ENCODE measurements at regions not wholly inside any gene's neighbourhood (a gene's known extent, or its start where the extent isn't known, plus 50 kb on each side); places are given as distances from the start of the nearest gene placed in this dataset.

GRCh38 chr6:159623156-159623555 is 69.9 kb downstream of the SOD2 start:
- no peak for FAIRE-seq

More at GRCh38 chr6:159623156-159623555, 69.9 kb downstream of the SOD2 start:
- DNase-seq (ENCODE audit: extremely low read depth in 1 of 4, low spot score in 3 of 4), result no peak
- H3K4me1 ChIP-seq (replicated peaks in 1 of 2; ENCODE audit: control insufficient read depth in 2 of 2, insufficient read depth in 2 of 2, low read length in 2 of 2), result no peaks in the 10 kb centered on the region
- ChIA-PET CTCF (ENCODE audit: low intra/inter-chr PET ratio) (no interaction called here), POLR2A (interaction anchor here (0.6 to 1.0 kb wide), 3 partner anchors 8 to 1150 kb away, joined by 3 to 6 read pairs (median 3); no protein-coding TSS in a partner anchor)
- H3K79me2 ChIP-seq (ENCODE audit: control insufficient read depth, insufficient read depth, low read length), result no peaks in the 10 kb centered on the region
- TF ChIP-seq E2F6 (IDR thresholded peaks at IDR 0.05; ENCODE audit: borderline replicate concordance in 1 of 2, extremely low read depth in 1 of 2, insufficient read depth in 1 of 2, insufficient read length in 1 of 2, low read depth in 1 of 2, low read length in 1 of 2, poor library complexity in 1 of 2, severe bottlenecking in 1 of 2) (no peak), ZNF121 (CRISPR knock-in tag; conservative IDR thresholded peaks at IDR 0.05) (no peak), CLOCK (CRISPR knock-in tag; IDR thresholded peaks at IDR 0.05; ENCODE audit: borderline replicate concordance) (no peak), CEBPG (CRISPR knock-in tag; IDR thresholded peaks at IDR 0.05) (no peak), CEBPG (tag; conservative IDR thresholded peaks at IDR 0.05 in 1 of 2, IDR thresholded peaks at IDR 0.05 in 1 of 2) (peak; percentile 46 to 89; a peak in 3 of 4 replicates), NFIX (CRISPR knock-in tag; IDR thresholded peaks at IDR 0.05; ENCODE audit: low read depth) (no peak), ATF3 (IDR thresholded peaks at IDR 0.05) (peak; percentile 42; the same call in 1 of the 2 replicates), ATF3 (CRISPR knock-in tag; conservative IDR thresholded peaks at IDR 0.05) (no peak), TCFL5 (CRISPR knock-in tag; conservative IDR thresholded peaks at IDR 0.05) (no peak)
- H3K27me3 ChIP-seq (ENCODE audit: control insufficient read depth in 2 of 2, insufficient read depth in 2 of 2, low read length in 2 of 2), result peaks cover 11 to 13% of the 10 kb centered on the region in 2 experiments; a peak in 4 of 5 replicates
- H3K4me3 ChIP-seq, result no peak overlapping the region
- H3K9ac ChIP-seq (ENCODE audit: insufficient read depth in 1 of 2, low read depth in 2 of 2, low read length in 2 of 2), result no peak overlapping the region
- no peak for ATAC-seq
- in situ Hi-C loops (cut with MboI) (no loop called here), intact Hi-C loops (cut with micrococcal nuclease) (no loop called here)
- H4K20me1 ChIP-seq (replicated peaks; ENCODE audit: control insufficient read depth, insufficient read depth, low read length), result no peaks in the 10 kb centered on the region
- WGBS (ENCODE audit: insufficient coverage, low coverage, missing lambda C conversion rate), result 6% methylated on average over 5 of the region's 5 CpGs
- no peaks in the 10 kb centered on the region for H3K9me1 ChIP-seq (ENCODE audit: control insufficient read depth, insufficient read depth, low read length)
- no peaks in the 10 kb centered on the region for H3K36me3 ChIP-seq (ENCODE audit: control insufficient read depth, insufficient read depth, low read length)
- H3K27ac ChIP-seq (ENCODE audit: extremely low read depth, low read depth, low read length), result no peak overlapping the region
- no peak overlapping the region for H2AFZ ChIP-seq (ENCODE audit: low read depth, low read length)
- no peak overlapping the region for H3K4me2 ChIP-seq (ENCODE audit: insufficient read depth, low read length)
- BruUV-seq (replicated peaks), result no TSS peak
- H3K9me3 ChIP-seq (replicated peaks; ENCODE audit: control insufficient read depth, insufficient read depth, low read depth, low read length), result no peaks in the 10 kb centered on the region

All from K562 (cell line).